ENCODE measurements at regions not wholly inside any gene's neighbourhood (a gene's known extent, or its start where the extent isn't known, plus 50 kb on each side); places are given as distances from the start of the nearest gene placed in this dataset.

- Mint-ChIP-seq H3K4me1 (ENCODE audit: low read depth) (no peaks in the 10 kb centered on the region), H3K27me3 (ENCODE audit: low read depth) (peaks cover 17% of the 10 kb centered on the region), H3K4me3 (ENCODE audit: unreplicated experiment) (no peak overlapping the region), H3K36me3 (ENCODE audit: low read depth) (no peaks in the 10 kb centered on the region), H3K9me3 (ENCODE audit: low read depth) (peaks cover 8% of the 10 kb centered on the region), H3K27ac (ENCODE audit: unreplicated experiment) (no peak overlapping the region)
- no peak for TF ChIP-seq CTCF (IDR thresholded peaks at IDR 0.05)
- DNase-seq (ENCODE audit: low spot score) = no peak
Observed at GRCh38 chr11:70846781-70847655, 405.4 kb downstream of the SHANK2 start.

GRCh38 chr11:70848243-70848750 lies 404.1 kb downstream of the SHANK2 start:
- Mint-ChIP-seq H3K4me3 (ENCODE audit: unreplicated experiment) (no peak overlapping the region), H3K9me3 (ENCODE audit: low read depth) (peaks cover 8% of the 10 kb centered on the region), H3K27me3 (ENCODE audit: low read depth) (peaks cover 17% of the 10 kb centered on the region), H3K4me1 (ENCODE audit: low read depth) (no peaks in the 10 kb centered on the region), H3K27ac (ENCODE audit: unreplicated experiment) (no peak overlapping the region), H3K36me3 (ENCODE audit: low read depth) (no peaks in the 10 kb centered on the region)
- no peak for TF ChIP-seq CTCF (IDR thresholded peaks at IDR 0.05)
- DNase-seq (ENCODE audit: low spot score) = no peak

- H3K9me3 Mint-ChIP-seq (ENCODE audit: low read depth) = peaks cover 8% of the 10 kb centered on the region
- no peaks in the 10 kb centered on the region for H3K36me3 Mint-ChIP-seq (ENCODE audit: low read depth)
- H3K4me1 Mint-ChIP-seq (ENCODE audit: low read depth) = no peaks in the 10 kb centered on the region
- peaks cover 17% of the 10 kb centered on the region for H3K27me3 Mint-ChIP-seq (ENCODE audit: low read depth)
- H3K4me3 Mint-ChIP-seq (ENCODE audit: unreplicated experiment) = no peak overlapping the region
- DNase-seq (ENCODE audit: low spot score) = no peak
- no peak overlapping the region for H3K27ac Mint-ChIP-seq (ENCODE audit: unreplicated experiment)
- TF ChIP-seq CTCF (IDR thresholded peaks at IDR 0.05) = no peak
Observed at GRCh38 chr11:70849031-70849430, 403.3 kb downstream of the SHANK2 start.

GRCh38 chr11:70851308-70851707 lies 401.1 kb downstream of the SHANK2 start:
- Mint-ChIP-seq H3K27me3 (ENCODE audit: low read depth) (peaks cover 16% of the 10 kb centered on the region), H3K36me3 (ENCODE audit: low read depth) (no peaks in the 10 kb centered on the region), H3K4me3 (ENCODE audit: unreplicated experiment) (no peak overlapping the region), H3K27ac (ENCODE audit: unreplicated experiment) (no peak overlapping the region), H3K9me3 (ENCODE audit: low read depth) (peaks cover 11% of the 10 kb centered on the region), H3K4me1 (ENCODE audit: low read depth) (no peaks in the 10 kb centered on the region)
- no peak for TF ChIP-seq CTCF (IDR thresholded peaks at IDR 0.05)
- DNase-seq (ENCODE audit: low spot score) = no peak

GRCh38 chr11:70851907-70852306 lies 400.5 kb downstream of the SHANK2 start:
- Mint-ChIP-seq H3K27ac (ENCODE audit: unreplicated experiment) (no peak overlapping the region), H3K36me3 (ENCODE audit: low read depth) (no peaks in the 10 kb centered on the region), H3K4me3 (ENCODE audit: unreplicated experiment) (no peak overlapping the region), H3K27me3 (ENCODE audit: low read depth) (peaks cover 19% of the 10 kb centered on the region), H3K9me3 (ENCODE audit: low read depth) (peaks cover 11% of the 10 kb centered on the region), H3K4me1 (ENCODE audit: low read depth) (no peaks in the 10 kb centered on the region)
- DNase-seq (ENCODE audit: low spot score) = no peak
- no peak for TF ChIP-seq CTCF (IDR thresholded peaks at IDR 0.05)

Measured in chondrocyte (in vitro differentiated cells).